GM12878 (cell line): ENCODE measurements at regions not wholly inside any gene's neighbourhood (a gene's known extent, or its start where the extent isn't known, plus 50 kb on each side); places are given as distances from the start of the nearest gene placed in this dataset.

Source experiments
- ATAC-seq: fragments of 200-7000 bp; cut with Tn5 transposase; 3 replicates; pipeline ENCODE4 v1.9.1; 2020; ENCODE audit warnings: mild to moderate bottlenecking, moderate library complexity
- BruUV-seq: library from RNA; stranded (reverse); fragments of 400-500 nt; replicated peaks from 2 replicates; lab custom pipeline; 2021; lab: Mats Ljungman, UMichigan
- CTCF ChIA-PET: fragments of 300-600 bp; sonication (Branson Sonifier 250); formaldehyde crosslinking; extraction: SDS; loops from one replicate; lab custom pipeline; 2021; ENCODE audit warnings: inconsistent platforms; lab: Yijun Ruan, JAX
- POLR2A ChIA-PET: fragments of 350-600 bp; formaldehyde crosslinking; extraction: SDS; loops from one replicate; lab custom pipeline; 2021; ENCODE audit warnings: inconsistent platforms; lab: Charles Lee
- RAD21 ChIA-PET: fragments of 300-600 bp; sonication (Branson Sonifier 250); formaldehyde crosslinking; loops from one replicate; lab custom pipeline; 2023; ENCODE audit warnings: antibody characterized with exemption; ENCODE audit not compliant: unreplicated experiment; lab: Charles Lee
- SMC1A ChIA-PET: fragments of 300-600 bp; sonication (Branson Sonifier 250); formaldehyde crosslinking; loops from one replicate; lab custom pipeline; 2023; ENCODE audit not compliant: unreplicated experiment, uncharacterized antibody; lab: Charles Lee
- DNase-seq: peaks from one replicate; pipeline ENCODE4 v3.0.0-alpha.2; 2011; ENCODE audit warnings: low read depth, low spot score
- FAIRE-seq: peaks from 3 replicates; lab custom pipeline; 2011; peaks lifted over from hg19 to GRCh38; lab: Jason Lieb, UNC
- H2AFZ ChIP-seq: 2 replicates; pipeline ENCODE4 v1.6.0; 2011; ENCODE audit warnings: low read depth, low read length, control low read depth; ENCODE audit not compliant: control insufficient read depth
- H3K27ac ChIP-seq: 2 replicates; pipeline ENCODE4 v1.5.1; 2011; ENCODE audit warnings: control low read depth; ENCODE audit not compliant: control insufficient read depth, insufficient read depth
- H3K27me3 ChIP-seq, 2 experiments: replicated peaks in 1 of 2; 2 replicates each; pipeline versions ENCODE4 v1.6.0 to v1.6.1; 2011; ENCODE audit warnings: low read length in 1 of 2; ENCODE audit not compliant: control insufficient read depth in 2 of 2, insufficient read depth in 2 of 2
- H3K36me3 ChIP-seq, 2 experiments: 2 replicates each; pipeline ENCODE4 v1.5.1; 2011; ENCODE audit warnings: low read length in 1 of 2; ENCODE audit not compliant: control insufficient read depth in 2 of 2, insufficient read depth in 2 of 2
- H3K4me1 ChIP-seq: 2 replicates; pipeline ENCODE4 v1.6.1; 2011; ENCODE audit warnings: mild to moderate bottlenecking, low read length, moderate library complexity, mixed read lengths; ENCODE audit not compliant: control insufficient read depth, insufficient read depth
- H3K4me2 ChIP-seq: 2 replicates; pipeline ENCODE4 v1.6.0; 2011; ENCODE audit warnings: control low read depth; ENCODE audit not compliant: control insufficient read depth, insufficient read depth
- H3K4me3 ChIP-seq: fragments of 200-600 bp; sonication (generic); 2 replicates; pipeline ENCODE4 v1.5.1; 2016
- H3K79me2 ChIP-seq: 2 replicates; pipeline ENCODE4 v1.6.0; 2011; ENCODE audit warnings: low read length; ENCODE audit not compliant: control insufficient read depth, insufficient read depth
- H3K9ac ChIP-seq: 2 replicates; pipeline ENCODE4 v1.8.0; 2011; ENCODE audit warnings: low read length, control low read depth, mixed read lengths; ENCODE audit not compliant: control insufficient read depth, insufficient read depth
- H3K9me3 ChIP-seq: replicated peaks from 3 replicates; pipeline ENCODE4 v1.5.1; 2011; ENCODE audit warnings: mild to moderate bottlenecking, low read length; ENCODE audit not compliant: control insufficient read depth, insufficient read depth
- H4K20me1 ChIP-seq: 2 replicates; pipeline ENCODE4 v1.6.0; 2011; ENCODE audit not compliant: control insufficient read depth, insufficient read depth
- BRCA1 ChIP-seq: IDR thresholded peaks from 2 replicates; pipeline ENCODE4 v1.6.1; 2011; ENCODE audit warnings: low read depth, low read length, improper control_type of control experiment
- EED ChIP-seq: sonication (generic); IDR thresholded peaks from 2 replicates; pipeline ENCODE4 v1.6.1; 2016; ENCODE audit warnings: antibody characterized with exemption, low read depth
- EGR1 ChIP-seq, 2 experiments: IDR thresholded peaks; 1 replicate in 1 of 2; 2 replicates in 1 of 2; pipeline ENCODE4 v1.6.1; 2011 to 2012; ENCODE audit warnings: low read depth in 2 of 2, low read length in 2 of 2, borderline replicate concordance in 1 of 2, mild to moderate bottlenecking in 1 of 2, moderate library complexity in 1 of 2
- FOXK2 ChIP-seq: fragments of 450-650 bp; IDR thresholded peaks from 2 replicates; pipeline ENCODE4 v1.6.1; 2017; ENCODE audit warnings: mild to moderate bottlenecking, moderate library complexity
- KLF5 ChIP-seq: fragments of 450-650 bp; IDR thresholded peaks from 2 replicates; pipeline ENCODE4 v1.6.1; 2014; ENCODE audit warnings: mild to moderate bottlenecking; ENCODE audit not compliant: partially characterized antibody
- SMC3 ChIP-seq: IDR thresholded peaks from 2 replicates; pipeline ENCODE4 v1.6.1; 2011; ENCODE audit warnings: low read length, improper control_type of control experiment, borderline replicate concordance
- TAF1 ChIP-seq: IDR thresholded peaks from 2 replicates; pipeline ENCODE4 v1.6.1; 2011; ENCODE audit warnings: mild to moderate bottlenecking, low read depth, low read length, borderline replicate concordance
- TARDBP ChIP-seq: IDR thresholded peaks from 2 replicates; pipeline ENCODE4 v1.6.1; 2016; ENCODE audit warnings: borderline replicate concordance
- ZNF687 ChIP-seq: fragments of 450-650 bp; IDR thresholded peaks from 2 replicates; pipeline ENCODE4 v1.6.1; 2017; ENCODE audit warnings: mild to moderate bottlenecking, moderate library complexity
- WGBS: methylation state at CpG from one replicate; pipeline ENCODE4 v1.1.6; 2016; ENCODE audit warnings: low lambda C conversion rate; ENCODE audit not compliant: insufficient replicate concordance, insufficient coverage; ENCODE audit errors: missing lambda C conversion rate; 5-methylcytosine and 5-hydroxymethylcytosine counted together
- in situ Hi-C: fragments of 300-500 bp; cut with MboI; formaldehyde crosslinking; loops from 9 replicates; pipeline ENCODE4 v1.14.3; 2018; ENCODE audit warnings: mixed read lengths
- intact Hi-C: fragments of 100-400 bp; cut with micrococcal nuclease; formaldehyde crosslinking; loops from one replicate; pipeline ENCODE4 v1.14.2; 2022; ENCODE audit not compliant: unreplicated experiment

DNA sequence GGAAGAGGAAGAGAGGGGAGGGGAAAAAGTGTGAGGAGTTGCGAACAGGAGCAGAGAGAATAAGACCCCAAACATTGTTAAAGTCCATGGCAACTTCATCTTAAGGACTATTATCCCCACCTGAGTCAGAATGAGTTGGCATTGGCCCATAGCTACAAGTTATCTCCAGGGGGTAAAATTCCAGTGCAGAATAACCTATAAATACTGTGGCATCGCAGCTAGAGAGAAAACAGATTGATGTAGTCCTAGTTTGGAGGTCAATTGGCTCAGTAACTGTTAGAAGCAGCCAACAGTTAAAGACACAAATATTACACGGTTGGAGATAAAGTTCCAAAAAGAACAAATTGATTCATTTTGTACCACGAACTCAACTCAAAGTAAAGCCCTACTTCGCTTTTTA is 313.9 kb upstream of the CCDC54 start:
- H3K79me2 ChIP-seq = no peaks in the 10 kb centered on the region
- no peaks in the 10 kb centered on the region for H3K36me3 ChIP-seq
- in situ Hi-C loops (no loop called here), intact Hi-C loops (loop anchor here (10.0 kb wide), 2 partner anchors 429 to 1379 kb away; no protein-coding TSS in a partner anchor)
- H3K9ac ChIP-seq = no peak overlapping the region
- H3K4me2 ChIP-seq = no peak overlapping the region
- CTCF ChIA-PET = interaction anchor here (1.4 kb wide), 1 partner anchor 58 kb away, joined by 3 read pairs; no protein-coding TSS in a partner anchor
- ATAC-seq (no peak), FAIRE-seq (no peak)
- WGBS = 27% methylated on average over 5 of the region's 5 CpGs
- TF ChIP-seq EGR1 (IDR thresholded peaks at IDR 0.05; ENCODE audit: borderline replicate concordance in 1 of 2, low read depth in 2 of 2, low read length in 2 of 2) (no peak), SMC3 (no peak), BRCA1 (no peak), FOXK2 (no peak), KLF5 (no peak), ZNF687 (no peak), TAF1 (no peak), EED (no peak), TARDBP (no peak)
- TF ChIP-seq, all 136 proteins: peak for 0
- Histone ChIP-seq H3K4me3 (no peak overlapping the region), H3K4me1 (no peaks in the 10 kb centered on the region), H2AFZ (no peak overlapping the region), H3K27ac (no peak overlapping the region), H4K20me1 (no peaks in the 10 kb centered on the region), H3K27me3 (no peaks in the 10 kb centered on the region), H3K9me3 (no peaks in the 10 kb centered on the region)
- DNase-seq = no peak
- ChIA-PET SMC1A (no interaction called here), POLR2A (no interaction called here), RAD21 (no interaction called here)
- no TSS peak for BruUV-seq
